GM12878 (cell line): ENCODE measurements at regions not wholly inside any gene's neighbourhood (a gene's known extent, or its start where the extent isn't known, plus 50 kb on each side); places are given as distances from the start of the nearest gene placed in this dataset.

ENCODE experiments used
- ATAC-seq: fragments of 200-7000 bp; cut with Tn5 transposase; 3 replicates; pipeline ENCODE4 v1.9.1; 2020; ENCODE audit warnings: mild to moderate bottlenecking, moderate library complexity
- BruUV-seq: library from RNA; stranded (reverse); fragments of 400-500 nt; replicated peaks from 2 replicates; lab custom pipeline; 2021; lab: Mats Ljungman, UMichigan
- CTCF ChIA-PET: fragments of 300-600 bp; sonication (Branson Sonifier 250); formaldehyde crosslinking; extraction: SDS; loops from one replicate; lab custom pipeline; 2021; ENCODE audit warnings: inconsistent platforms; lab: Yijun Ruan, JAX
- POLR2A ChIA-PET: fragments of 350-600 bp; formaldehyde crosslinking; extraction: SDS; loops from one replicate; lab custom pipeline; 2021; ENCODE audit warnings: inconsistent platforms; lab: Charles Lee
- RAD21 ChIA-PET: fragments of 300-600 bp; sonication (Branson Sonifier 250); formaldehyde crosslinking; loops from one replicate; lab custom pipeline; 2023; ENCODE audit warnings: antibody characterized with exemption; ENCODE audit not compliant: unreplicated experiment; lab: Charles Lee
- SMC1A ChIA-PET: fragments of 300-600 bp; sonication (Branson Sonifier 250); formaldehyde crosslinking; loops from one replicate; lab custom pipeline; 2023; ENCODE audit not compliant: unreplicated experiment, uncharacterized antibody; lab: Charles Lee
- DNase-seq: peaks from one replicate; pipeline ENCODE4 v3.0.0-alpha.2; 2011; ENCODE audit warnings: low read depth, low spot score
- FAIRE-seq: peaks from 3 replicates; lab custom pipeline; 2011; peaks lifted over from hg19 to GRCh38; lab: Jason Lieb, UNC
- H2AFZ ChIP-seq: 2 replicates; pipeline ENCODE4 v1.6.0; 2011; ENCODE audit warnings: low read depth, low read length, control low read depth; ENCODE audit not compliant: control insufficient read depth
- H3K27ac ChIP-seq: 2 replicates; pipeline ENCODE4 v1.5.1; 2011; ENCODE audit warnings: control low read depth; ENCODE audit not compliant: control insufficient read depth, insufficient read depth
- H3K27me3 ChIP-seq, 2 experiments: replicated peaks in 1 of 2; 2 replicates each; pipeline versions ENCODE4 v1.6.0 to v1.6.1; 2011; ENCODE audit warnings: low read length in 1 of 2; ENCODE audit not compliant: control insufficient read depth in 2 of 2, insufficient read depth in 2 of 2
- H3K36me3 ChIP-seq, 2 experiments: 2 replicates each; pipeline ENCODE4 v1.5.1; 2011; ENCODE audit warnings: low read length in 1 of 2; ENCODE audit not compliant: control insufficient read depth in 2 of 2, insufficient read depth in 2 of 2
- H3K4me1 ChIP-seq: 2 replicates; pipeline ENCODE4 v1.6.1; 2011; ENCODE audit warnings: mild to moderate bottlenecking, low read length, moderate library complexity, mixed read lengths; ENCODE audit not compliant: control insufficient read depth, insufficient read depth
- H3K4me2 ChIP-seq: 2 replicates; pipeline ENCODE4 v1.6.0; 2011; ENCODE audit warnings: control low read depth; ENCODE audit not compliant: control insufficient read depth, insufficient read depth
- H3K4me3 ChIP-seq: fragments of 200-600 bp; sonication (generic); 2 replicates; pipeline ENCODE4 v1.5.1; 2016
- H3K79me2 ChIP-seq: 2 replicates; pipeline ENCODE4 v1.6.0; 2011; ENCODE audit warnings: low read length; ENCODE audit not compliant: control insufficient read depth, insufficient read depth
- H3K9ac ChIP-seq: 2 replicates; pipeline ENCODE4 v1.8.0; 2011; ENCODE audit warnings: low read length, control low read depth, mixed read lengths; ENCODE audit not compliant: control insufficient read depth, insufficient read depth
- H3K9me3 ChIP-seq: replicated peaks from 3 replicates; pipeline ENCODE4 v1.5.1; 2011; ENCODE audit warnings: mild to moderate bottlenecking, low read length; ENCODE audit not compliant: control insufficient read depth, insufficient read depth
- H4K20me1 ChIP-seq: 2 replicates; pipeline ENCODE4 v1.6.0; 2011; ENCODE audit not compliant: control insufficient read depth, insufficient read depth
- ASH2L ChIP-seq: fragments of 300-600, 200-600 bp; sonication (generic); IDR thresholded peaks from 2 replicates; pipeline ENCODE4 v1.6.1; 2017; ENCODE audit warnings: low read depth, mild to moderate bottlenecking, borderline replicate concordance
- CEBPZ ChIP-seq: fragments of 150-350 bp; IDR thresholded peaks from 2 replicates; pipeline ENCODE4 v1.6.1; 2016; ENCODE audit warnings: low read depth, low read length
- MYB ChIP-seq: fragments of 150-350 bp; IDR thresholded peaks from 2 replicates; pipeline ENCODE4 v1.6.1; 2014; ENCODE audit warnings: mild to moderate bottlenecking, low read depth, low read length, borderline replicate concordance
- PML ChIP-seq: IDR thresholded peaks from 2 replicates; pipeline ENCODE4 v1.6.1; 2012; ENCODE audit warnings: low read length, inconsistent platforms
- RCOR1 ChIP-seq: conservative IDR thresholded peaks from 2 replicates; pipeline ENCODE4 v1.6.1; 2012; ENCODE audit warnings: low read depth, low read length, improper control_type of control experiment
- SIN3A ChIP-seq: IDR thresholded peaks from 2 replicates; pipeline ENCODE4 v1.6.1; 2012; ENCODE audit warnings: low read depth, low read length, improper control_type of control experiment
- SKIL ChIP-seq: fragments of 450-650 bp; IDR thresholded peaks from 2 replicates; pipeline ENCODE4 v1.6.1; 2017; ENCODE audit warnings: mild to moderate bottlenecking, low read depth, inconsistent platforms; ENCODE audit not compliant: poor library complexity, severe bottlenecking
- SMC3 ChIP-seq: IDR thresholded peaks from 2 replicates; pipeline ENCODE4 v1.6.1; 2011; ENCODE audit warnings: low read length, improper control_type of control experiment, borderline replicate concordance
- TARDBP ChIP-seq: IDR thresholded peaks from 2 replicates; pipeline ENCODE4 v1.6.1; 2016; ENCODE audit warnings: borderline replicate concordance
- YBX1 ChIP-seq: fragments of 450-650 bp; IDR thresholded peaks from 2 replicates; pipeline ENCODE4 v1.6.1; 2016; ENCODE audit warnings: antibody characterized with exemption
- ZNF207 ChIP-seq: fragments of 450-650 bp; IDR thresholded peaks from 2 replicates; pipeline ENCODE4 v1.6.1; 2014; ENCODE audit warnings: antibody characterized with exemption, mild to moderate bottlenecking, borderline replicate concordance
- ZNF687 ChIP-seq: fragments of 450-650 bp; IDR thresholded peaks from 2 replicates; pipeline ENCODE4 v1.6.1; 2017; ENCODE audit warnings: mild to moderate bottlenecking, moderate library complexity
- WGBS: methylation state at CpG from one replicate; pipeline ENCODE4 v1.1.6; 2016; ENCODE audit warnings: low lambda C conversion rate; ENCODE audit not compliant: insufficient replicate concordance, insufficient coverage; ENCODE audit errors: missing lambda C conversion rate; 5-methylcytosine and 5-hydroxymethylcytosine counted together
- in situ Hi-C: fragments of 300-500 bp; cut with MboI; formaldehyde crosslinking; loops from 9 replicates; pipeline ENCODE4 v1.14.3; 2018; ENCODE audit warnings: mixed read lengths
- intact Hi-C: fragments of 100-400 bp; cut with micrococcal nuclease; formaldehyde crosslinking; loops from one replicate; pipeline ENCODE4 v1.14.2; 2022; ENCODE audit not compliant: unreplicated experiment

GRCh38 chr17:77393867-77394539 lies 253.2 kb downstream of the SEC14L1 start (continued):
- TF ChIP-seq ZNF207, result no peak
- TF ChIP-seq, all 136 proteins: peak for 0

- Histone ChIP-seq H2AFZ (no peak overlapping the region), H3K79me2 (peaks cover 10% of the 10 kb centered on the region), H3K36me3 (peaks cover 3 to 5% of the 10 kb centered on the region in 2 experiments; a peak in 3 of 4 replicates), H3K4me3 (no peak overlapping the region), H3K27me3 (no peaks in the 10 kb centered on the region), H3K4me2 (no peak overlapping the region), H3K9me3 (no peaks in the 10 kb centered on the region), H3K9ac (no peak overlapping the region), H4K20me1 (no peaks in the 10 kb centered on the region), H3K4me1 (peaks cover 2% of the 10 kb centered on the region), H3K27ac (no peak overlapping the region)
- ATAC-seq (no peak), FAIRE-seq (no peak), DNase-seq (no peak)
- in situ Hi-C loops (no loop called here), intact Hi-C loops (no loop called here)
- WGBS, result 89% methylated on average over 15 of the region's 15 CpGs
- POLR2A ChIA-PET, result no interaction called here
- BruUV-seq, result no TSS peak
- CTCF ChIA-PET, result no interaction called here
- RAD21 ChIA-PET, result no interaction called here
- SMC1A ChIA-PET, result no interaction called here
- TF ChIP-seq SMC3 (no peak), CEBPZ (no peak), ZNF687 (no peak), SKIL (no peak), RCOR1 (no peak), ASH2L (no peak), SIN3A (no peak), YBX1 (no peak), MYB (no peak), TARDBP (no peak), PML (no peak)
These were observed 253.9 kb downstream of the SEC14L1 start for GRCh38 chr17:77394540-77395295.
